Natural killer cell treated with Interleukin-12 subunit alpha and Interleukin-12 subunit beta and Interleukin-15 and Interleukin-18, amount 100 ng/mL, for 72 hours (primary cell): ENCODE measurements at regions not wholly inside any gene's neighbourhood (a gene's known extent, or its start where the extent isn't known, plus 50 kb on each side); places are given as distances from the start of the nearest gene placed in this dataset.

Experiments
- ATAC-seq, 2 donors: fragments of 150-1000 bp; cut with Tn5 transposase in 1 of 2; sonication (Bioruptor Pico), chemical (Tn5 transposase) in 1 of 2; 2 replicates each; pipeline ENCODE4 v1.10.0; 2021
- DNase-seq: peaks from one replicate; pipeline ENCODE4 v3.0.0; 2022; ENCODE audit warnings: low spot score
- H3K27ac Mint-ChIP-seq, 2 donors: 1 replicate in 1 of 2; 2 replicates in 1 of 2; pipeline ENCODE4 v1.8.0; 2022; ENCODE audit warnings: mixed read lengths in 2 of 2, mild to moderate bottlenecking in 1 of 2, moderate library complexity in 1 of 2
- H3K27me3 Mint-ChIP-seq, 2 donors: 1 replicate in 1 of 2; 2 replicates in 1 of 2; pipeline ENCODE4 v1.8.0; 2022; ENCODE audit warnings: mixed read lengths in 2 of 2
- H3K36me3 Mint-ChIP-seq: one replicate; pipeline ENCODE4 v1.8.0; 2022; ENCODE audit warnings: mixed read lengths
- H3K4me1 Mint-ChIP-seq, 2 donors: 1 replicate in 1 of 2; 2 replicates in 1 of 2; pipeline ENCODE4 v1.8.0; 2022; ENCODE audit warnings: low read depth in 2 of 2, mixed read lengths in 2 of 2, mild to moderate bottlenecking in 1 of 2
- H3K4me3 Mint-ChIP-seq: one replicate; pipeline ENCODE4 v1.8.0; 2022; ENCODE audit warnings: mixed read lengths
- H3K9me3 Mint-ChIP-seq: 2 replicates; pipeline ENCODE4 v1.8.0; 2022; ENCODE audit warnings: mixed read lengths

DNA sequence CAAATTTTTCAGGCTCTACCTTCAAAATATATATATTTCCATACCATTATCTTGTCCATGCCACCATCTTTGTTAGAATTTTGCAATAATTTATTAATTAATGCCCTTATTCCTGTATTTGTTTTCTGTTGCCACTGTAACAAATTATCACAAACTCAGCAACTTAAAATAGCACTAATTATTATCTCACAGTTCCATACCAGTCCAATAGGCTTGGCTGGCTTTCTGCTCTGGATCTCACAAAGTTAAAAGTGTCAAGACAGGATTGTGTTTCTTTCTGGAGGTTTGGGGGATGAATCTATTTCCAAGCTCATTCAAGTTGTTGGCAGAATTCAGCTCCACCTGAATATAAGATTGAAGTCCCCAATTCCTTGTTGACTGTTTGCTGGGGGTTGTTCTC lies 58.6 kb upstream of the SLC38A4 start:
- Mint-ChIP-seq H3K27me3 (peaks cover 15 to 24% of the 10 kb centered on the region in 2 donors), H3K36me3 (peaks cover 6% of the 10 kb centered on the region), H3K9me3 (no peaks in the 10 kb centered on the region), H3K4me3 (no peak overlapping the region), H3K4me1 (peaks cover 5 to 12% of the 10 kb centered on the region in 2 donors), H3K27ac (no peak overlapping the region)
- no peak for DNase-seq
- ATAC-seq, result no peak

DNA sequence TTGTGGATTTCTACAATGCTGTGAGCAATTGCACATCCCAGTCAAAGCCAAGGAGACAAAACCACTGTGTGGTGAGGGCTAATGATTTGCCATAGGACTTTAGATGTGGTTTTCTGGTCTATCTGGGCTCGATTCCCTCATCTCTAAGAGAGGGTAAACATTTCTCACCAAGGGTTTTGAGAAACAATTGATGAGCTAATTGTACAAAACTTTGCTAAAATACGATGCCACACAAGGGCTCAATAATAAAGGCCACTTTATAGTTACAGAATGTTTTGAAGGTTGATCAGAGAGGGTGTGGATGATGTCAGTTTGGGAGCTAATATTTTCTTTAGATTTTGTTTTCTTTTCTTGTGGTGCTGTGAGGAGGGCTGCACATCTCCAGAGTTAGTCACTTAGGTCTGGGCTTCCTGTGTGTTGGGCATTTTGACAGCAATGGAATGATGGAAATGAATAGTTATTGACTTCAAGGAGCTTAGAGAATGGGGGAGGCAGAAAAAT lies 60.8 kb upstream of the SLC38A4 start:
- Mint-ChIP-seq H3K36me3 (no peaks in the 10 kb centered on the region), H3K9me3 (no peaks in the 10 kb centered on the region), H3K27me3 (peaks cover 7 to 15% of the 10 kb centered on the region in 2 donors), H3K27ac (no peak overlapping the region), H3K4me1 (peaks cover 5 to 12% of the 10 kb centered on the region in 2 donors), H3K4me3 (no peak overlapping the region)
- DNase-seq (no peak), ATAC-seq (no peak)

DNA sequence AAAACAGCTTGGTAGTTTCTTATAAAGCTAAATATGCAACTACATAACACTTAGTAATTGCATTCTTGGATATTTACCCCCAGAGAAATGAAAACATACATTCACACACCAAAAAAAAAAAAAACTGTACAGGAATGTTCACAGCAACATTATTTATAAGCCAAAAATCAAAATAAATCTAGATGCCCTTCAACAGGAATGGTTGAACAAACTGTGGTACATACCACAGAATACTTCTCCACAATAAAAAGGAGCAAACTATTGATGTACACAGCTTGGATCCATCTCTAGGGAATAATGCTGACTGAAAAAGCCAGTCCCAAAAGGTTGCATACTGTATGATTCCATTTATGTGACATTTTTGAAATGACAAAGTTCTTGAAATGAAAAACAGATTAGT lies 62.1 kb upstream of the SLC38A4 start:
- DNase-seq (no peak), ATAC-seq (no peak)
- Mint-ChIP-seq H3K27ac (no peak overlapping the region), H3K27me3 (peaks cover 11 to 20% of the 10 kb centered on the region in 2 donors), H3K9me3 (no peaks in the 10 kb centered on the region), H3K4me3 (no peak overlapping the region), H3K36me3 (no peaks in the 10 kb centered on the region), H3K4me1 (peaks cover 5 to 12% of the 10 kb centered on the region in 2 donors)

DNA sequence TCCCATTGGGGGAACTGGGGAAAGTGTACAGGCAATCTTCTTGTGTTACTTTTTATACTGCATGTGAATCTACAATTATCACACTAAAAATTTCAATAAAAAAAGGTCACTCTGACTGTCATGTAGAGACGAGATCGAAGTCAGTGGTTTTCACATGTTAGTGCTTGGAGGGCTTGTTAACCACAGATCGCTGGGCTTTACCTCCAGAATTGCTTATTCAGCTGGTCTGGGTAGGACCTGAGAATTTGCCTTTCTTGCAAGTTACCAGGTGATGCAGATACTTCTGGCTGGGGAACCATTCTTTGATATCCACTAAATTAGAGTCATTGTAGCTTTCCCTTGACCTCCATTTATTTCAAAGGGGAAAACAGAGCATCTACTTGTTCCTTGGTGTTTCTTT lies 62.8 kb upstream of the SLC38A4 start:
- H3K27me3 Mint-ChIP-seq, result peaks cover 12 to 22% of the 10 kb centered on the region in 2 donors
- no peak overlapping the region for H3K4me3 Mint-ChIP-seq
- H3K9me3 Mint-ChIP-seq, result no peaks in the 10 kb centered on the region
- H3K27ac Mint-ChIP-seq, result no peak overlapping the region
- no peak for ATAC-seq
- no peaks in the 10 kb centered on the region for H3K36me3 Mint-ChIP-seq
- DNase-seq, result no peak
- peaks cover 5 to 12% of the 10 kb centered on the region in 2 donors for H3K4me1 Mint-ChIP-seq

DNA sequence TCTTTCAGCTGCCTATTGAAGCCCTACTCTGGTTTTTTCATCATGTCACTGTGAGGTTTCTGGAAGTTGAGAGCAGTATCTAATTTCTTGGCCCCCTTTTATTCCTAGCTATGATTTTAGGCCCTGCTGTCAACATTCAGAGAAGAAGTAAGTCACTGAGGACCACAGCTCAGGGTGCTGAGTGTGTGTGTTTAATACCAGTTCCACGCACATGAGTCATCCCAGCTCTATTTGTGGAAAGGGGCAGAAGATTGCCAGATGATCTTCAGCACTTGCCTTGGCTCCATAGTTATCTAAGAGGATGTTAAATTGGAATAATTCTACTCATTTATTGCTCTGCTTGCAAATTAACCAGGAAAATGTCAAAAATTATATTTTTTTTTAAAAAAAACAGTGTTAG lies 65.5 kb upstream of the SLC38A4 start:
- H3K4me3 Mint-ChIP-seq, result no peak overlapping the region
- ATAC-seq, result no peak
- H3K27ac Mint-ChIP-seq, result no peak overlapping the region
- H3K36me3 Mint-ChIP-seq, result no peaks in the 10 kb centered on the region
- no peak for DNase-seq
- peaks cover 15 to 22% of the 10 kb centered on the region in 2 donors for H3K27me3 Mint-ChIP-seq
- peaks cover 5 to 12% of the 10 kb centered on the region in 2 donors for H3K4me1 Mint-ChIP-seq
- no peaks in the 10 kb centered on the region for H3K9me3 Mint-ChIP-seq

DNA sequence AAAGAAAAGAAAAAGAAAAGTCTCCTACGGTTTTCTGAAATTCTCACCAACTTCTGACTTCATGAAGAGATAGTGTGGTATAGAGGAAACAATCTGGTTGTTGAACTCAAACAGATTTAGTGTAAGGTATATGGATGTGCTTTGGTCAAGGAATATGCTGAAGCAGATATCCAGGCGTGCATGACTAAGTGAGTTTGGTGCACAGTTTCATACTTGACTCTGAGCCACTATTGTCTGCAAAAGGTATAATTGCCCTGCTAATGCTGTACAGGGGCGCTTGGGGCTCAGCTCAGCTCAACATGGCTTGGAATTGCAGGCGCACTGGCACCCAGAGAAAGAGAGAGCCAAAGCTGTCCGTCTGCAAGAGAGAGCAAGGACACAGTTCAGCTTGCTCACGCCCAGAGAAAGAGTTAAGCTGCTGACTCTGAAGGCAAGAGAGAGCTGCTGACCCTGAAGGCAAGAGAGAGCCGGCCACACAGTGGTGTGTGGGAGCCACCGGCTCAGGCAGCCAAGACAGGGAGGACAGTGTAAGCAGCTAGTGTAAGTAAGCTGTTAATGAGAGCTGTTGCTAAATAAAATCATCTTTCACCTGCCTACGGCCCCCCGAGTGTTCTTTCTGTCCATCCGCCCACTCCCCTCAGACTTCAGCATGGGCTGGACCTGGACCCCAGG lies 66.4 kb upstream of the SLC38A4 start:
- H3K4me3 Mint-ChIP-seq, result no peak overlapping the region
- peaks cover 4% of the 10 kb centered on the region for H3K9me3 Mint-ChIP-seq
- H3K27ac Mint-ChIP-seq, result no peak overlapping the region
- DNase-seq, result no peak
- H3K27me3 Mint-ChIP-seq, result peaks cover 15 to 22% of the 10 kb centered on the region in 2 donors
- H3K36me3 Mint-ChIP-seq, result no peaks in the 10 kb centered on the region
- H3K4me1 Mint-ChIP-seq, result peaks cover 5 to 12% of the 10 kb centered on the region in 2 donors
- no peak for ATAC-seq

DNA sequence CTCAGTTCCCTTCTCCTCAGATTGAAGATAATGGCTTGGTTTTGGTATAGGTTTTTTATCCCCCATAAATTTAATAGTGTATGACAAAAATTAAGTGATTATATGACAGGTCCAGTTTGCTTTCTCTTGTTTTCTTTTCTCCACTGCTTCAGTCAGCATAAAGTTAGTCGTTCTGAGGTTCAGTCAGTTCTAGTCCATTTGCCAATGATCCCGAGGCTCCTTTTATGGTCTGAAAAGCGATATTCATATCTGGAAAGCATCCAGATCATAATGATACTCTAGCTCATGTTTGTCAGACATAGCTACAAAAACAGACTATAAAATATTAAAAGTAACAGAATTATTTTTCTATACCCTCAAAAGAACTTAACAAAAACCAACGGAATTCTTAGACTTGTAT lies 67.1 kb upstream of the SLC38A4 start:
- DNase-seq, result no peak
- H3K27me3 Mint-ChIP-seq, result peaks cover 17 to 22% of the 10 kb centered on the region in 2 donors

DNA sequence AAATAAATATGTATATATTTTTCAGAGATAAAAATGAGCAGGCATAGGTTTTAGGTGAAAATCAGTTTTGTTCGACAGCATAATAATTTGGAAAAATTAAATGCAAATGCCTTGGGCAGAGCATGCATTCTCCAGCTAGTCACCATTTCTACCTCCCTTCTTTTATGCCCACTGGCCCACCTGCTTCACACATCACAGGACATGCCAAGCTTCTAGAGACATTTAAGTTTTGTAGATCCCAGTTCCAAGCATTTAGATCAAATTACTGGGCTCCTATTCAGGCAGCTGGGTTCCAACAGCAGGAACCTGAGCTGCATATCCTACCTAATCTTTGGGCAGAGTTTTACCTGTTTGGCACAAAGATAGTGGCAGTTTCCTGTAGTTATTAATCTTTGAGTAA lies 67.6 kb upstream of the SLC38A4 start:
- Mint-ChIP-seq H3K27ac (no peak overlapping the region), H3K4me3 (no peak overlapping the region), H3K36me3 (peaks cover 5% of the 10 kb centered on the region), H3K9me3 (peaks cover 8% of the 10 kb centered on the region), H3K4me1 (peaks cover 4 to 7% of the 10 kb centered on the region in 2 donors), H3K27me3 (peaks cover 18 to 22% of the 10 kb centered on the region in 2 donors)
- no peak for ATAC-seq
- DNase-seq, result no peak

More for the DNA sequence above, 67.1 kb upstream of the SLC38A4 start:
- Mint-ChIP-seq H3K4me1 (peaks cover 7 to 9% of the 10 kb centered on the region in 2 donors), H3K27ac (no peak overlapping the region), H3K36me3 (peaks cover 3% of the 10 kb centered on the region), H3K4me3 (no peak overlapping the region), H3K9me3 (peaks cover 7% of the 10 kb centered on the region)
- ATAC-seq, result no peak

DNA sequence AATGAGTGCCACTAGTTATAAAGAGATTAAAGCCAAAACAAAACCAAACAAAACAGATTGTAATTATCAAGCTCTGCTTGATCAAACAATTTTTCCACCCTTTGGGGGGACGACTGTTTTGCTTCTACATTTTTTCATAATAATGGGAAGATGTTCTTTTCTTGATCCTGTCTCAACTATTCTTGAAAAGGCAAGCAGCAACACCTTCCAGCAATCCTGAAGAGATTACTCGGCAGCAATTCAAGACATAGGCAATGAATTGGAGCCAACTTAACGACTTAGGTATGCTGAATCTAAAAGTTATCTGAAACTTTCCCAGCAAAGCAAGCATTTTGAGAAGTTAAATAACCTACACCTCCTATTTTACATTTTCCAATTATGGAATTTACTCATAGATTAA lies 69.9 kb upstream of the SLC38A4 start:
- no peak for ATAC-seq
- Mint-ChIP-seq H3K4me1 (peaks cover 4 to 5% of the 10 kb centered on the region in 2 donors), H3K9me3 (peaks cover 8% of the 10 kb centered on the region), H3K36me3 (peaks cover 5% of the 10 kb centered on the region), H3K27ac (no peak overlapping the region), H3K4me3 (no peak overlapping the region), H3K27me3 (peaks cover 20 to 32% of the 10 kb centered on the region in 2 donors)
- no peak for DNase-seq

DNA sequence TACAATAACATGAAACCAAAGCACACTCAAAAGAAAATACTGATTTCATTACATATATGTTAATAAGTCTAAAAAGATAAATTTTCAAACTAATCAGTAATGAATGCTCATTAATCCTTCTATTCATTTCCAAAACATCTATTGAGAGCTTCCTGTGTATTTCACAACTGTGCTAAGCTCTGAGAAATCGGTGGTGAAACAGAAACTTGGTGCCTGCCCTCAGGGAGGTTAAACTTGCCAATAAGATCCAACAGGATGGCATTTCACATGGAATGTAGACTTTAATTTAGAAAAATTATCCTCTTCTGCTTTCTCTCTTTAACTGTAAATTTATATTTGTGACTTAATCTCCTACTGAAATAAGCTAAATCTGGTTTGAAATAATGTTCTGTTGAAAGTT lies 70.9 kb upstream of the SLC38A4 start:
- H3K36me3 Mint-ChIP-seq, result peaks cover 5% of the 10 kb centered on the region
- H3K4me1 Mint-ChIP-seq, result peaks cover 4 to 5% of the 10 kb centered on the region in 2 donors
- peaks cover 8% of the 10 kb centered on the region for H3K9me3 Mint-ChIP-seq
- ATAC-seq (no peak), DNase-seq (no peak)
- no peak overlapping the region for H3K27ac Mint-ChIP-seq
- H3K27me3 Mint-ChIP-seq, result peaks cover 19 to 30% of the 10 kb centered on the region in 2 donors
- H3K4me3 Mint-ChIP-seq, result no peak overlapping the region

DNA sequence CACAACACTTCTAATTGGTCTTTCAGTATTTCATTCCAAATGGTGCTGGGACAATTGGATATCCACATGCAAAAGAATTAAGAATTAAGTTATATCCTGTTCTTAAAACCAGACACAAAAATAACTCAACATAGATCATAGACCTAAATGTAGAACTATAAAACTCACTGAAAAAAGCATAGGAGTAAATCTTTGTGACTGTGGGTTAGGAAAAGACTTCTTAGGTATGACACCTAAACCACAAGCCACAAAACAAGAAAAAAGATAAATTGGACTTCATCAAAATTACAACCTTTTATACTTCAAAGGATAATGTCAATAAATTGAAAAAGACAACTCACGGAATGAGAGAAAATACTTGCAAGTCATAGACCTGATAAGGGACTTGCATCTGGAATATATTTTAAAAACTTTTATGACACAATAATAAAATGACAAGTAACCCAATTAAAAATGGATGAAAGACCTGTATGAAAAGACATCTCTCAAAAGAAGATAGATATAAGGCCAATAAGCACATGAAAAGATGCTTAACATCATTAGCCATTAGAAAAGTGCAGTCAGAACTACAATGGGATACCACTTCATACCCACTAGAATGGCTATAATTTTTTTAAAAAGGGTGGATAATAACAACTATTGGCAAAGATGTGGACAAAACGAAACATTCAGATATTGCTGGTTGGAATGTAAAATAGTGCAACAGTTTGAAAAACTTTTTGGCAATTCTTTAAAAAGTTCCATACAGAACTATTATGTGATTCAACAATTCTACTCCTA lies 72.5 kb upstream of the SLC38A4 start:
- Mint-ChIP-seq H3K27ac (no peak overlapping the region), H3K27me3 (peaks cover 16 to 32% of the 10 kb centered on the region in 2 donors)

DNA sequence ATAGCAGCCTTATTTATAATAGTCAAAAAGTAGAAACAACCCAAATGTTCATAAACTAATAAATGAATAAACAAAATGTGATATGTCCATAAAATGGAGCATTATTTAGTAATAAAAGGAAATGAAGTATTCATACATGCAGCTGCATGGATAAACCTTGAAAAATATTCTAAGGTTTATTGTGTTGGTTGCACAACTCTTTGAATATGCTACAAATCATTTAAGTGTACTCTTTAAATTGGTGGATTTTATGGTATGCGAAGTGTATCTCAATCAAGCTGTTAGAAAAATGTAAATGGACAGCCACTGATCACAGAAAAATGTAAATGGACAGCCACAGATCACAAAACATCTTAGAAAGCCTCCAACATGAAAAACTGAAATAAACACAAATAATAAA lies 73.2 kb upstream of the SLC38A4 start:
- Mint-ChIP-seq H3K9me3 (peaks cover 8% of the 10 kb centered on the region), H3K4me3 (no peak overlapping the region), H3K27ac (no peak overlapping the region), H3K36me3 (peaks cover 5% of the 10 kb centered on the region), H3K4me1 (peaks cover 4 to 5% of the 10 kb centered on the region in 2 donors), H3K27me3 (peaks cover 13 to 32% of the 10 kb centered on the region in 2 donors)
- DNase-seq (no peak), ATAC-seq (no peak)

More for the DNA sequence above, 72.5 kb upstream of the SLC38A4 start:
- DNase-seq (no peak), ATAC-seq (no peak)
- Mint-ChIP-seq H3K9me3 (peaks cover 8% of the 10 kb centered on the region), H3K36me3 (peaks cover 5% of the 10 kb centered on the region), H3K4me3 (no peak overlapping the region), H3K4me1 (peaks cover 4 to 5% of the 10 kb centered on the region in 2 donors)

DNA sequence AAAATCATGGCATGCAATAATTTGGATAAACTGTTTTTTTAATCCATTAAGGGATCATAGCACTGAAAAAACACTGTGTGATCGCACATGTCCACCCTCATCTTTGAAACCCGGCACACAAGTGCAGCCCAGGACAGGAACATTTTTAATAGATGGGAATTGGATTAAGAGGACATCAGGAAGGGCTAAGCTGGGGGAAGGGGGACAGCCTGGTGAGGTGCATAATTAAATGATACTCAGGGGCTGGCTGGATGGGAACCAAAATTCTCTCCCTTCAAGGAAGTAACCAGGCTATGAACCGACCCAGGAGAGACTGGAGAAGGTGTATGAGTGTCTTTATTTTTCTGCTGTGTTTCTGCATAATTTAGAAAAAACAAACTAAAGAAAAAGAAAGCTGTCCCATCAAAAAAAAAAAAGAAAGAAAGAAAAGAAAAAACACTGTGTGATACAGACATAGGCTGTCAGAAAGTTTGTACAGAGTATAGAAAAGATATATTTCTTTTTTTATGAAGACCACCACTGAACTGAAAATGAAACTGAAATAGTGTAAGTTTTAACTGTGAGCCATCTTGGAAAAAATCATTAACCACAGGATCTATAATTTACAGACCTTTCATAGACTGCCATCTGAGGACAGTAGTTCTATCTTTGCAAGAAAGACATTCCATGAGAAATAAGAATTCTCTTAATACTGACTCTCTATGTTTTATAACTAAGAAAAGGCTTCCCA lies 75.1 kb upstream of the SLC38A4 start:
- ATAC-seq (no peak), DNase-seq (no peak)
- peaks cover 4 to 5% of the 10 kb centered on the region in 2 donors for H3K4me1 Mint-ChIP-seq
- H3K27ac Mint-ChIP-seq, result no peak overlapping the region
- peaks cover 5% of the 10 kb centered on the region for H3K36me3 Mint-ChIP-seq
- peaks cover 8% of the 10 kb centered on the region for H3K9me3 Mint-ChIP-seq
- peaks cover 18 to 39% of the 10 kb centered on the region in 2 donors for H3K27me3 Mint-ChIP-seq
- no peak overlapping the region for H3K4me3 Mint-ChIP-seq
